GM21786 (cell line): ENCODE measurements at regions not wholly inside any gene's neighbourhood (a gene's known extent, or its start where the extent isn't known, plus 50 kb on each side); places are given as distances from the start of the nearest gene placed in this dataset.

ENCODE experiments used
- ATAC-seq: cut with Tn5 transposase; IDR thresholded peaks from one replicate; pipeline ENCODE4 v1.9.1; 2021; ENCODE audit not compliant: unreplicated experiment

DNA sequence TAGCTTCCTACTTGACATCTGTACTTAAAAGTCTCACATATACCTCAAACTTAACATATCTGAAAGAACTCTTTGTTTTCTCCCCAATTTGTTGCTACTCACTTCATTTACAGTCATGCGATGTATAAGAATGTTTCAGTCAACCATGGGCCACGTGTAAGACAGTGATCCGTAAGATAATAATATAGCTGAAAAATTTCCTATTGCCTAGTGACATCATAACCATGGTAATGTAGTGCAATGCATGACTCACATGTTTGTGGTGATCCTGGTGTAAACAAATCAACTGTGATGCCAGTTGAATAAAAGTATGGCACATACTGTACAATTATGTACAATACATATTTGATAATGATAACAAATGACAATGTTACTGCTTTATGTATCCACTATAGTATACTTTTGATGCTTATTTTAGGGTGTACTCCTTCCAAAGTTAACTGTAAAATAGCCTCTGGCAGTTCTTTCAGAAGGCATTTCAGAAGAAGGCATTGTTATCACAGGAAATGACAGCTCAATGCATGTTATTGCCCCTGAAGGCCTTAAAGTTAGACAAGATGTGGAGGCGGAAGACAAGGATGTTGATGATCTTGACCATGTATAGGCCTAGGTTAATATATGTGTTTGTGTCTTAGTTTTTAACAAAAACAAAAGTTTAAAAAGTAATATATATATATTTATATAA, 579.0 kb downstream of the EPHA7 start:
- no peak for ATAC-seq

DNA sequence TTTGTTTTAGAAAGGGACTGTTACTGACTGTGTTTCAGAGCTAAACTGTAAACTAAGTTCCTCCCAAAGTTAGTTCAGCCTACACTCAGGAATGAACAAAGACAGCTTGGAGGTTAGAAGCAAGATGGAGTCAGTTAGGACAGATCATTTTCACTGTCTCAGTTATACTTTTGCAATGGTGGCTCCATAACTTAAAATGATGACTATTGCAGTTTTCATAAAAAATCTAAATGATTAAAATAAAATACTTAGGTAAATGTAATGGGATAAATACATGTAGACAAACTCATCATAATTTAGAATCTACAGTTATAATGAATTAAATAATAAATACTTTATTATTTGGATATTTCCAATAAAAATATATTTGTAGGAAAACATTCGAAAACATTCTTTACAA, 590.6 kb downstream of the EPHA7 start:
- ATAC-seq, result no peak

- no peak for ATAC-seq
These were observed 592.3 kb downstream of the EPHA7 start for GRCh38 chr6:92827104-92827503.

DNA sequence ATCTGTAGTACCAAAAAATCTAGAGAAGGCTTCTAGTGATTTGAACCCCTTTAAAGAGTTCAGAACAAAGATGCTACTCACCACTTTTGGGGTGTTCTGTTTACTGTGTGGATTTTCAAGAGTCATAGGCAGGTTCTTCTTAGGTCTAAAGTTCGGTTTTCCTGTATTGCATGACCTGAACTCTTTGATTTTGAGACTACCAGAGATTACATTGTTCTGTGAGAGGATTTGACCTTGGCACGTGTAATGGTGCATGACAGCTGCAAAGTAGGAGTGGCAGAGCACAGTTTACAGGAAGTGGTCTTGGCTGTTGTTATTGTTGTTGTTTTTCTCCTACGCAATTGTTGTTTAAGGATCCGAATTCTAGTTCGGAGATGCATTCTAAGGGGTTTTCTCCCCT, 592.7 kb downstream of the EPHA7 start:
- ATAC-seq, result no peak

DNA sequence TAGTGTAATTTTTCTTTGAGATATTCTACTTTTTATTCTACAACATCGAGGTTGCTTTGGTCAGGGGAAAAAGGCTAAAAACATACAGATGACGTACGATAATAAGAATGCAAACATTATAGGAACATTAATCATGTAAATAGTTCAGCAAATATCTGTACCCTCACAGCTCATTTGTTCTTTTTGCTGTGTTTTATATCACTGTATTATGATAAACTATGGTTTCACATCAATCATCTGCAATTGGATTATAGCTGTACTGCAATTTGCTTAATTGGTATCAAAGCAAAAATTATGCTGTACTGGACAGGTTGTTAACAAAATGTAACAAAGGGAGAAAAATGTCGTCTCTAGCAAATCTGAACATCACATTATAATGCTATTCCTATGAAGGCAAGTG, 597.1 kb downstream of the EPHA7 start:
- ATAC-seq, result no peak

DNA sequence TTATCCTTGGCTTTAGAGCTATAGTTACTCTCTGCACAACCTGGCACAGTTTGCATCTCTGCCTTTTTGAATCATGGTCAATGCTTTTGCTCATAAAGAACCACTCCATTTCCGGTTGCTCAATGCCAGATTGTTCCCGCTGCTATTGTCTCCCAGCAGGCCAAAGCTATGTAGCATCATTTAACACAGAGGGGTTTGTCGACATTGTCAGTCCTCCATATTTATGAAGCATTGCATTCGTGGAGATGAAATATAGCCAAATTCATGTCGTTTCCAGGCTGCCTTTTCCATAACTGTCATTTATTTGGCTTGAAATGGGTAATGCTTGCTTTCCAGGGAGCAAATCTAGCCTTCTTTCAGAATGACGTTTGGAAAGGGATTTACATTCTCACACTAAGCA, 598.8 kb downstream of the EPHA7 start:
- no peak for ATAC-seq

GRCh38 chr6:92810913-92811312, 608.4 kb downstream of the EPHA7 start:
- peak; percentile 100 for ATAC-seq

DNA sequence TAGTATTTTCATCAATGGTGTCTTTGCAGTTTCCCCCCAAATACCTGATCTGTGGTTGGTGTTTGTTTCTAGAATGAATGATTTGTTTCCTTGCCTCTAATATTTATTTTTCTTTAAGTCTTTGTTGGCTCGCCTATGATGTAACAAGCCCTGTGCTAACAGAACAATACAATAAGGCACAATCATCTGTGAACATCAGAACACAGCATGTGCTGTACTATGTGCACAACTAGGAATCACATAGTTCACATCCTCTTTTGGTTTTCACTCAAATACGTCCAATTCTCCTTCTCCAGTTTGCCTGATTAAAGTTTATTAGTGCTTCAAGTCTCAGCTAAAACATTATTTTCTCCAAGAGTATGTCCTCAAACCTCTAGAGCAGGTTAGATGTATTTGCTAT, 613.1 kb downstream of the EPHA7 start:
- no peak for ATAC-seq

- ATAC-seq, result no peak
These were observed 628.0 kb downstream of the EPHA7 start for GRCh38 chr6:92791403-92791802.

GRCh38 chr6:92790381-92790780, 629.0 kb downstream of the EPHA7 start:
- no peak for ATAC-seq

DNA sequence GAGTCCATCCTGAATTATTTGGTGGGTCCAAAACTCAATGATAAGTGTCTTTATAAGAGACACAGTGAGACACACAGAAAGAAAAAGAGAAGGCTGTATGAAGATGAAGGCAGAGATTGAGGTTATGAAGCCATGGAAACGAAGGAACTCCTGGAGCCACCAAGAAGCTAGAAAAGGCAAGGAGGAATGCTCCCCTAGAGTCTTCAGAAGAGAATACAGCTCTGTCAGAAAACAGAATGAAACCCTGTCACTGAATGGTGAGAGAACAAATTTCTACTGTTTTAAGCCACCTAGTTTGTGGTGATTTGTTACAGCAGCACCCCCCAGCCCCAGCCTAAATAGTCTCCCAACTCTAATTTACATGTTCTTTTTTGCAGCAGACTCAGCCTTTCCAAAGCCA, 635.1 kb downstream of the EPHA7 start:
- ATAC-seq, result no peak

GRCh38 chr6:92779746-92780145, 639.6 kb downstream of the EPHA7 start:
- no peak for ATAC-seq

DNA sequence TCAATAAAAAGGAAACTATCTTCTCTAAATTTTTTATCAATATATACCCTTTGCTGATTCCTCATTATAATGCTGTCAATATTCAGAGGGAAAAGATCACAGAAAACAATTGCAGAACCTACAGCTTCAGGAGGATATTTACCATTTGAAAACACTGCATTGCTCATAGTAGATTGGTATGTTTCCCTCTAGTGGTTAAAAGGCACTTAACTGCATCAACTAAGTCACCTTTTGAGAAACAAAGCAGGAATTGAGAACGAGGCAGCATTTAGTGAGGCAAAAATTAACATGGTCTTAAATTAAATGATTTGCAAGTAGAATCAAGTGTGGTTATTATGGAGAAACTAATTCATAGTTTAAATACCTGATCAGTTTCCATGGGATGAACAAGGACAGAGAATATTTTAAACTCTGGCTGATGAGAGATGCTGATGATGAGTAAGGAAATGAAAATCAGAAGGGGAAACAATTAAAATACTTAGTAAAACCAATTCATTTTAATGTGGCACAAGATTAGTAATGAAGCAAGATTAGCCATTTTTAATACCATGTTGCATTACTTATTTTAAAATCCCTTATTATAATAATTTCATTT, 642.1 kb downstream of the EPHA7 start:
- ATAC-seq, result peak; percentile 67

- no peak for ATAC-seq
These were observed 648.8 kb downstream of the EPHA7 start for GRCh38 chr6:92770540-92770939.

GRCh38 chr6:92767101-92767500, 652.3 kb downstream of the EPHA7 start:
- no peak for ATAC-seq

GRCh38 chr6:92763680-92764079, 655.7 kb downstream of the EPHA7 start:
- no peak for ATAC-seq

DNA sequence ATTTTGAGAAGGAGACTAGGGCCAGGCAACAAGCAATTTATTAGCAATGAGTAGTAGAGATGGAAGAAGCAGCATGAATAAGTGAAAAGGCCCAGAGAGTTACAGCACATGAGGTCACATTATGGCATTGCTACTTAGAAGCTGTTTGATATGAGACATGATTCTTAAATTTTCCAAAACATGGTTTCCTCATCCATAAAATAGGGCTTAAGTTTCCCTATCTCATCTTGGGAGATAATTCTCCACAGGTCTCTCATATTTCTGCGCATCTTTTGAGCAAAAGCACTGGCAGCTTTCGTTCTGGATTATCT, 656.1 kb downstream of the EPHA7 start:
- no peak for ATAC-seq

- ATAC-seq, result no peak
These were observed 656.7 kb downstream of the EPHA7 start for GRCh38 chr6:92762443-92763273.

GRCh38 chr6:92759178-92759577, 660.2 kb downstream of the EPHA7 start:
- ATAC-seq, result no peak

DNA sequence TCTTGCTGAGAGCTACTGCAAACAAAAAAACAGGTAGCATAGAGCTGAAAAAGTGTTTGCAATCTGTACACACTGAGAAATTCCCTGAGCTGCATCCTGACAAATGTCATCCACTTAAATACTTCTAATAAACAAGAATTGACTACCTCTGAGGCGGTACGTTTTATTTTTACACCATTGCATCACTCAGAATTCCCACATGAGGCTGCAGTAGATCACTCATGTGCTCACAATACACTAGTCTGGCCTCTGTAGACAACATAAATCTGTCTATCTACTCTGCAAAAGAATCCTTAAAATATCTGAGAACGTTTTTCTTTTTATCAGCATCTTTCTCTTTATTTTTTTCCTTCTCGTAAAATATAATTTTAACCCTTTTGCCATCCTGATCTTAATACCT, 661.4 kb downstream of the EPHA7 start:
- ATAC-seq, result no peak

- no peak for ATAC-seq
These were observed 662.4 kb downstream of the EPHA7 start for GRCh38 chr6:92756912-92757311.

DNA sequence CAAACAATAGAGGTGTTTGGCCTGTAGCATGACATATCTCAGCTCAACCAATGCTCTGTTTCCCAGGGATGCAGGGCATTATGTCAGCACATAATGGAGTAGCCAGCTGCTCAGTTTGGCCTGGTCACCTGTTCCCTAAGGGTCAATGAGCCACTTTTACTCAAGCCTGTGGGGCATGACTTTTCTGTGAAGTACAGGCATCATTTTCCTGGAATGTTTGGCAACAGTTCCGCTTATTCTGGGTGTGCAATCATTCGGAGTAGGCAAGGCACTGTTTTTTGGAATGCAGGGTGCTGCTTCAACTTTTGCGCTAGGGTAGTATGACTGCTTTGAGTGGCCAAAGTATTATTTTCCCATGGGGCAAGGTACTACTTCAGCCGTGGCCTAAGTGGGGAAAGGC, 665.4 kb downstream of the EPHA7 start:
- ATAC-seq, result no peak
